DOHH2 (cell line): ENCODE measurements at regions not wholly inside any gene's neighbourhood (a gene's known extent, or its start where the extent isn't known, plus 50 kb on each side); places are given as distances from the start of the nearest gene placed in this dataset.
"Not testable (repeated sequence)": the region's sequence is repeated elsewhere in the genome, so short reads cannot be mapped to it uniquely, and the experiment has no call there.

Experiments
- H3F3A ChIP-seq: fragments of 200-600 bp; sonication (generic), shearing (Covaris generic); 2 replicates; pipeline ENCODE4 v1.6.0; 2016; ENCODE audit warnings: antibody characterized with exemption, mild to moderate bottlenecking; ENCODE audit not compliant: control insufficient read depth, insufficient read depth
- H3K27ac ChIP-seq: fragments of 200-600 bp; sonication (generic); 2 replicates; pipeline ENCODE4 v1.5.1; 2014; ENCODE audit warnings: low read depth, mild to moderate bottlenecking, low read length, moderate library complexity
- H3K27me3 ChIP-seq: fragments of 200-600 bp; sonication (generic); 2 replicates; pipeline ENCODE4 v1.6.1; 2014; ENCODE audit warnings: mild to moderate bottlenecking, low read length, mixed read lengths; ENCODE audit not compliant: control insufficient read depth
- H3K36me3 ChIP-seq: fragments of 200-600 bp; sonication (generic); 2 replicates; pipeline ENCODE4 v1.6.1; 2014; ENCODE audit warnings: mild to moderate bottlenecking, low read length, moderate library complexity, mixed read lengths; ENCODE audit not compliant: control insufficient read depth
- H3K4me1 ChIP-seq: fragments of 200-600 bp; sonication (generic); 2 replicates; pipeline ENCODE4 v1.6.1; 2014; ENCODE audit warnings: mild to moderate bottlenecking, low read length, mixed read lengths; ENCODE audit not compliant: control insufficient read depth
- H3K4me2 ChIP-seq: fragments of 200-600 bp; sonication (generic); 2 replicates; pipeline ENCODE4 v1.6.0; 2014; ENCODE audit warnings: mild to moderate bottlenecking, low read length, moderate library complexity
- H3K4me3 ChIP-seq: fragments of 200-600 bp; sonication (generic); 2 replicates; pipeline ENCODE4 v1.5.1; 2014; ENCODE audit warnings: mild to moderate bottlenecking, low read length, mixed read lengths
- H3K79me2 ChIP-seq: fragments of 200-600 bp; sonication (generic); 2 replicates; pipeline ENCODE4 v1.6.1; 2014; ENCODE audit warnings: mild to moderate bottlenecking, low read length, mixed read lengths; ENCODE audit not compliant: control insufficient read depth
- H3K9me2 ChIP-seq: fragments of 200-600 bp; sonication (generic); replicated peaks from 2 replicates; pipeline ENCODE4 v1.6.1; 2014; ENCODE audit warnings: mild to moderate bottlenecking, low read length, mixed read lengths; ENCODE audit not compliant: control insufficient read depth
- H3K9me3 ChIP-seq: fragments of 200-600 bp; sonication (generic); 2 replicates; pipeline ENCODE4 v1.6.1; 2014; ENCODE audit warnings: antibody characterized with exemption, low read length, mixed read lengths; ENCODE audit not compliant: control insufficient read depth, insufficient read depth
- H4K20me1 ChIP-seq: fragments of 200-600 bp; sonication (generic); 2 replicates; pipeline ENCODE4 v1.6.0; 2014; ENCODE audit warnings: low read depth, mild to moderate bottlenecking, antibody characterized with exemption, low read length, moderate library complexity; ENCODE audit not compliant: control insufficient read depth, insufficient read depth
- CTCF ChIP-seq: fragments of 200-600 bp; sonication (generic); IDR thresholded peaks from one replicate; pipeline ENCODE4 v1.5.1; 2014; ENCODE audit warnings: antibody characterized with exemption, mild to moderate bottlenecking, low read depth, low read length; ENCODE audit not compliant: poor library complexity, severe bottlenecking
- EZH2phosphoT487 ChIP-seq: fragments of 200-600 bp; sonication (generic); IDR thresholded peaks from 2 replicates; pipeline ENCODE4 v1.6.1; 2017; ENCODE audit warnings: borderline replicate concordance, mild to moderate bottlenecking, antibody characterized with exemption, low read length, moderate library complexity, mixed read lengths

DNA sequence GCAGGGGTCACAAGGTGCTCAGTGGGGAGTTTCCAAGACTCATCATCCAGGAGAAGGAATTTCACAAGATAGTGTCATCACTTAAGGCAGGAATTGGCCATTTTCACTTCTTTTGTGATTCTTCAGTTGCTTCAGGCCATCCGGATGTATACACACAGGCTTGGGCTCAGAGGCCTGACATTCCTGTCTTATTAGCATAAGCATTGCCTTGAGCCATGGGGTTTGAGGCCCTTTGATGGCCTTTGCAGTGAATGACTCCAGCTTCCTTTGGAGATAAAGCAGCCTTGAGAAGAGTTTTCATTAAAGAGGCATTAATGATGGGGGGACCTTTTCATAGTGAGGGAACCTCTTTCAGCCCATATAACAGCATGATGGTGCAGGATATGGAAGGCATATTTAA is 366.0 kb upstream of the CNTNAP5 start:
- Histone ChIP-seq H3K9me2 (no peaks in the 10 kb centered on the region), H3K36me3 (no peaks in the 10 kb centered on the region), H4K20me1 (no peaks in the 10 kb centered on the region), H3K9me3 (no peaks in the 10 kb centered on the region), H3K27ac (no peak overlapping the region), H3K4me1 (no peaks in the 10 kb centered on the region), H3K4me2 (no peak overlapping the region), H3K79me2 (no peaks in the 10 kb centered on the region), H3K4me3 (no peak overlapping the region), H3K27me3 (no peaks in the 10 kb centered on the region), H3F3A (no peaks in the 10 kb centered on the region)
- TF ChIP-seq EZH2phosphoT487 = no peak
- no peak for TF ChIP-seq CTCF

GRCh38 chr2:123670286-123670685 is 354.8 kb upstream of the CNTNAP5 start:
- H3K36me3 ChIP-seq = no peaks in the 10 kb centered on the region
- no peaks in the 10 kb centered on the region for H3F3A ChIP-seq
- H3K4me2 ChIP-seq = no peak overlapping the region
- H3K4me1 ChIP-seq = no peaks in the 10 kb centered on the region
- no peaks in the 10 kb centered on the region for H3K27me3 ChIP-seq
- no peak overlapping the region for H3K4me3 ChIP-seq
- no peaks in the 10 kb centered on the region for H4K20me1 ChIP-seq
- TF ChIP-seq EZH2phosphoT487 = no peak
- no peak for TF ChIP-seq CTCF
- H3K27ac ChIP-seq = no peak overlapping the region
- H3K79me2 ChIP-seq = no peaks in the 10 kb centered on the region
- H3K9me2 ChIP-seq = no peaks in the 10 kb centered on the region
- H3K9me3 ChIP-seq = no peaks in the 10 kb centered on the region

DNA sequence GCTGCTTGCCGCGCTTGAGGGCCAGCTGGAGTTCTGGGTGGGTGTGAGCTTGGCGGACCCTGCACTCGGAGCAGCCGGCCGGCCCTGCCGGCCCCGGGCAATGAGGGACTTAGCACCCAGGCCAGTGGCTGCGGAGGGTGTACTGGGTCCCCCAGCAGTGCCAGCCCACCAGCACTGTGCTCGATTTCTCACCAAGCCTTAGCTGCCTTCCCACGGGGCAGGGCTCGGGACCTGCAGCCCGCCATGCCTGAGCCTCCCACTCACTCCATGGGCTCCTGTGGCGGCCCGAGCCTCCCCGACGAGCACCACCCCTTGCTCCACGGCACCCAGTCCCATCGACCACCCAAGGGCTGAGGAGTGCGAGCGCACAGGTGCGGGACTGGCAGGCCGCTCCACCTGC is 341.3 kb upstream of the CNTNAP5 start:
- not testable (repeated sequence) for H4K20me1 ChIP-seq, H3K9me2 ChIP-seq, H3K4me1 ChIP-seq, H3F3A ChIP-seq, H3K4me2 ChIP-seq, H3K27ac ChIP-seq, H3K9me3 ChIP-seq, H3K4me3 ChIP-seq, H3K27me3 ChIP-seq, H3K36me3 ChIP-seq, H3K79me2 ChIP-seq

DNA sequence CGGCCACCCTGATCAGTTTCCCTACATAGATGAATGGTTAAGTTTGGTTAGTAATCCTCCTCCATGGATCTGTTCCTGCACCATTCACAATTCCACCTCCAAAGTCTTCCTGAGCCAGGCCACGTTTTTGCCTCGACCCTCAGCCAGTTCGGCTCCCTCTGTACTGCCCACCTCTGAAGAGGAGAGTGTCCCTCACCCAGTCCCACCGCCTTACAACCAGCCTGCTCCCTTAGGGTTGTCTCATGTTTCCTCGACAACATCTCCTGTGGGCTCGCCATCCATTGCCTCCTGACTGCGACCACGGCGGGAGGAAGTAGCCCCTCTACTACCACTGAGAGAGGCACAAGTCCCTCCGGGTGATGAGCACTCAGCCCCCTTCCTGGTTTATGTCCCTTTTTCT is 338.0 kb upstream of the CNTNAP5 start:
- no peaks in the 10 kb centered on the region for H3K9me2 ChIP-seq
- TF ChIP-seq CTCF (no peak), EZH2phosphoT487 (no peak)
- H3K9me3 ChIP-seq = peaks cover 2% of the 10 kb centered on the region; the same call in 1 of the 2 replicates
- H4K20me1 ChIP-seq = no peaks in the 10 kb centered on the region
- H3K4me2 ChIP-seq = no peak overlapping the region
- H3K36me3 ChIP-seq = no peaks in the 10 kb centered on the region
- no peak overlapping the region for H3K27ac ChIP-seq
- no peaks in the 10 kb centered on the region for H3F3A ChIP-seq
- no peaks in the 10 kb centered on the region for H3K4me1 ChIP-seq
- H3K27me3 ChIP-seq = no peaks in the 10 kb centered on the region
- no peak overlapping the region for H3K4me3 ChIP-seq
- no peaks in the 10 kb centered on the region for H3K79me2 ChIP-seq
